CD4-positive, alpha-beta memory T cell (primary cell): ENCODE measurements at regions not wholly inside any gene's neighbourhood (a gene's known extent, or its start where the extent isn't known, plus 50 kb on each side); places are given as distances from the start of the nearest gene placed in this dataset.

Experiments
- CTCF ChIA-PET: fragments of 350-600 bp; sonication (Branson Sonifier 250); formaldehyde crosslinking; loops from one replicate; lab custom pipeline; 2021; ENCODE audit warnings: inconsistent platforms; ENCODE audit not compliant: partially characterized antibody; lab: Charles Lee
- POLR2A ChIA-PET: fragments of 350-600 bp; sonication (Branson Sonifier 250); formaldehyde crosslinking; loops from one replicate; lab custom pipeline; 2021; ENCODE audit not compliant: partially characterized antibody; lab: Charles Lee
- DNase-seq, 5 donors: peaks; one replicate each; pipeline versions ENCODE4 v3.0.0 to v3.0.0-alpha.2; 2020 to 2022; ENCODE audit warnings: mixed read lengths in 1 of 5
- H3K27ac ChIP-seq: one replicate; pipeline ENCODE4 v1.7.0; 2013; ENCODE audit warnings: low read depth, low read length
- H3K27me3 ChIP-seq: 2 replicates; pipeline ENCODE4 v1.7.0; 2013; ENCODE audit warnings: mild to moderate bottlenecking, low read length, moderate library complexity; ENCODE audit not compliant: insufficient read depth
- H3K36me3 ChIP-seq: 2 replicates; pipeline ENCODE4 v1.7.0; 2013; ENCODE audit warnings: mild to moderate bottlenecking, low read length, moderate library complexity; ENCODE audit not compliant: insufficient read depth
- H3K4me1 ChIP-seq: 2 replicates; pipeline ENCODE4 v1.7.0; 2013; ENCODE audit warnings: mild to moderate bottlenecking, low read length, moderate library complexity; ENCODE audit not compliant: insufficient read depth
- H3K4me3 ChIP-seq, 2 donors: one replicate each; pipeline ENCODE4 v1.7.0; 2013; ENCODE audit warnings: low read length in 2 of 2, mild to moderate bottlenecking in 1 of 2
- H3K9me3 ChIP-seq, 2 donors: one replicate each; pipeline ENCODE4 v1.7.0; 2013; ENCODE audit warnings: low read length in 2 of 2, control low read depth in 1 of 2; ENCODE audit not compliant: control insufficient read depth in 1 of 2
- H3K27ac Mint-ChIP-seq, 7 donors: one replicate each; pipeline ENCODE4 v1.8.0; 2020 to 2021; ENCODE audit warnings: mixed read lengths in 7 of 7, mild to moderate bottlenecking in 6 of 7, inconsistent platforms in 3 of 7, moderate library complexity in 3 of 7
- H3K27me3 Mint-ChIP-seq, 2 donors: one replicate each; pipeline ENCODE4 v1.8.0; 2020 to 2021; ENCODE audit warnings: mixed read lengths in 2 of 2
- H3K36me3 Mint-ChIP-seq, 2 donors: one replicate each; pipeline ENCODE4 v1.8.0; 2020 to 2021; ENCODE audit warnings: mixed read lengths in 2 of 2, inconsistent platforms in 1 of 2, mild to moderate bottlenecking in 1 of 2
- H3K4me1 Mint-ChIP-seq, 4 donors: one replicate each; pipeline ENCODE4 v1.8.0; 2020 to 2021; ENCODE audit warnings: mixed read lengths in 4 of 4, mild to moderate bottlenecking in 1 of 4
- H3K4me3 Mint-ChIP-seq, 8 donors: one replicate each; pipeline ENCODE4 v1.8.0; 2020 to 2021; ENCODE audit warnings: mixed read lengths in 8 of 8, mild to moderate bottlenecking in 7 of 8, moderate library complexity in 6 of 8, inconsistent platforms in 3 of 8
- H3K9me3 Mint-ChIP-seq, 8 donors: one replicate each; pipeline ENCODE4 v1.8.0; 2020 to 2021; ENCODE audit warnings: mixed read lengths in 8 of 8, mild to moderate bottlenecking in 5 of 8, inconsistent platforms in 3 of 8, moderate library complexity in 1 of 8
- intact Hi-C: fragments of 100-400 bp; cut with micrococcal nuclease; formaldehyde crosslinking; loops from one replicate; pipeline ENCODE4 v1.15.1; 2023

GRCh38 chr11:11770296-11770695 is 71.5 kb upstream of the USP47 start:
- no peak overlapping the region for H3K27ac Mint-ChIP-seq
- H3K4me3 Mint-ChIP-seq, result no peak overlapping the region
- no peaks in the 10 kb centered on the region for H3K36me3 Mint-ChIP-seq
- peaks cover 13 to 16% of the 10 kb centered on the region in 2 donors for H3K27me3 Mint-ChIP-seq
- DNase-seq, result no peak
- H3K9me3 Mint-ChIP-seq, result no peaks in the 10 kb centered on the region
- no peaks in the 10 kb centered on the region for H3K36me3 ChIP-seq
- H3K4me3 ChIP-seq, result no peak overlapping the region
- no peak overlapping the region for H3K27ac ChIP-seq
- H3K9me3 ChIP-seq, result no peaks in the 10 kb centered on the region
- no peaks in the 10 kb centered on the region for H3K27me3 ChIP-seq
- H3K4me1 Mint-ChIP-seq, result no peaks in the 10 kb centered on the region
- ChIA-PET CTCF (interaction anchor here (1.1 kb wide), 1 partner anchor 742 kb away, joined by 3 read pairs; no protein-coding TSS in a partner anchor), POLR2A (no interaction called here)
- H3K4me1 ChIP-seq, result no peaks in the 10 kb centered on the region
- intact Hi-C loops, result no loop called here

GRCh38 chr11:11769782-11770181 is 72.0 kb upstream of the USP47 start:
- Histone ChIP-seq H3K27ac (no peak overlapping the region), H3K4me3 (no peak overlapping the region), H3K9me3 (no peaks in the 10 kb centered on the region), H3K36me3 (no peaks in the 10 kb centered on the region), H3K4me1 (no peaks in the 10 kb centered on the region), H3K27me3 (no peaks in the 10 kb centered on the region)
- H3K27ac Mint-ChIP-seq, result no peak overlapping the region
- H3K27me3 Mint-ChIP-seq, result peaks cover 14 to 17% of the 10 kb centered on the region in 2 donors
- H3K9me3 Mint-ChIP-seq, result no peaks in the 10 kb centered on the region
- CTCF ChIA-PET, result interaction anchor here (0.8 to 1.1 kb wide), 2 partner anchors 18 to 742 kb away, joined by 3 read pairs; no protein-coding TSS in a partner anchor
- DNase-seq, result no peak
- no peaks in the 10 kb centered on the region for H3K36me3 Mint-ChIP-seq
- intact Hi-C loops, result no loop called here
- H3K4me1 Mint-ChIP-seq, result no peaks in the 10 kb centered on the region
- H3K4me3 Mint-ChIP-seq, result no peak overlapping the region
- POLR2A ChIA-PET, result no interaction called here

GRCh38 chr11:11769362-11769761 is 72.4 kb upstream of the USP47 start:
- no peak overlapping the region for H3K27ac Mint-ChIP-seq
- H3K36me3 Mint-ChIP-seq, result no peaks in the 10 kb centered on the region
- CTCF ChIA-PET, result interaction anchor here (0.8 kb wide), 1 partner anchor 18 kb away, joined by 3 read pairs; no protein-coding TSS in a partner anchor
- Histone ChIP-seq H3K36me3 (no peaks in the 10 kb centered on the region), H3K4me3 (no peak overlapping the region), H3K27me3 (no peaks in the 10 kb centered on the region), H3K27ac (no peak overlapping the region), H3K9me3 (no peaks in the 10 kb centered on the region), H3K4me1 (no peaks in the 10 kb centered on the region)
- POLR2A ChIA-PET, result no interaction called here
- no peak overlapping the region for H3K4me3 Mint-ChIP-seq
- intact Hi-C loops, result no loop called here
- no peaks in the 10 kb centered on the region for H3K4me1 Mint-ChIP-seq
- H3K27me3 Mint-ChIP-seq, result peaks cover 14 to 17% of the 10 kb centered on the region in 2 donors
- DNase-seq, result no peak
- H3K9me3 Mint-ChIP-seq, result no peaks in the 10 kb centered on the region

- CTCF ChIA-PET, result no interaction called here
- H3K27me3 Mint-ChIP-seq, result peaks cover 13 to 15% of the 10 kb centered on the region in 2 donors
- no peaks in the 10 kb centered on the region for H3K27me3 ChIP-seq
- H3K36me3 ChIP-seq, result no peaks in the 10 kb centered on the region
- H3K27ac ChIP-seq, result no peak overlapping the region
- no peak overlapping the region for H3K4me3 Mint-ChIP-seq
- H3K4me1 Mint-ChIP-seq, result no peaks in the 10 kb centered on the region
- H3K9me3 Mint-ChIP-seq, result no peaks in the 10 kb centered on the region
- intact Hi-C loops, result no loop called here
- no peaks in the 10 kb centered on the region for H3K36me3 Mint-ChIP-seq
- no peaks in the 10 kb centered on the region for H3K9me3 ChIP-seq
- no peak overlapping the region for H3K4me3 ChIP-seq
- no peak for DNase-seq
- POLR2A ChIA-PET, result no interaction called here
- H3K27ac Mint-ChIP-seq, result no peak overlapping the region
- no peaks in the 10 kb centered on the region for H3K4me1 ChIP-seq
Measured at GRCh38 chr11:11764423-11764803, 77.4 kb upstream of the USP47 start.

- H3K27me3 Mint-ChIP-seq, result peaks cover 11 to 17% of the 10 kb centered on the region in 2 donors
- H3K9me3 Mint-ChIP-seq, result no peaks in the 10 kb centered on the region
- no peaks in the 10 kb centered on the region for H3K4me1 Mint-ChIP-seq
- ChIA-PET POLR2A (no interaction called here), CTCF (interaction anchor here (0.7 kb wide), 1 partner anchor 41 kb away, joined by 4 read pairs; no protein-coding TSS in a partner anchor)
- Histone ChIP-seq H3K27ac (no peak overlapping the region), H3K9me3 (no peaks in the 10 kb centered on the region), H3K4me3 (no peak overlapping the region), H3K27me3 (no peaks in the 10 kb centered on the region), H3K36me3 (no peaks in the 10 kb centered on the region), H3K4me1 (no peaks in the 10 kb centered on the region)
- no peak overlapping the region for H3K27ac Mint-ChIP-seq
- no peaks in the 10 kb centered on the region for H3K36me3 Mint-ChIP-seq
- no peak for DNase-seq
- H3K4me3 Mint-ChIP-seq, result no peak overlapping the region
- intact Hi-C loops, result no loop called here
Measured at GRCh38 chr11:11763796-11764422, 77.9 kb upstream of the USP47 start.

GRCh38 chr11:11760838-11761237 is 80.9 kb upstream of the USP47 start:
- intact Hi-C loops, result no loop called here
- H3K36me3 Mint-ChIP-seq, result no peaks in the 10 kb centered on the region
- CTCF ChIA-PET, result no interaction called here

GRCh38 chr11:11758603-11759196 is 83.1 kb upstream of the USP47 start:
- Histone ChIP-seq H3K36me3 (no peaks in the 10 kb centered on the region), H3K4me1 (no peaks in the 10 kb centered on the region), H3K27me3 (no peaks in the 10 kb centered on the region), H3K4me3 (no peak overlapping the region), H3K9me3 (no peaks in the 10 kb centered on the region), H3K27ac (no peak overlapping the region)
- Mint-ChIP-seq H3K36me3 (no peaks in the 10 kb centered on the region), H3K9me3 (no peaks in the 10 kb centered on the region), H3K4me3 (no peak overlapping the region), H3K27ac (no peak overlapping the region), H3K27me3 (peaks cover 7 to 22% of the 10 kb centered on the region in 2 donors), H3K4me1 (no peaks in the 10 kb centered on the region)
- POLR2A ChIA-PET, result no interaction called here
- DNase-seq, result no peak
- CTCF ChIA-PET, result no interaction called here
- intact Hi-C loops, result no loop called here

More at GRCh38 chr11:11760838-11761237, 80.9 kb upstream of the USP47 start:
- no peak overlapping the region for H3K4me3 ChIP-seq
- Mint-ChIP-seq H3K9me3 (no peaks in the 10 kb centered on the region), H3K27me3 (peaks cover 13 to 16% of the 10 kb centered on the region in 2 donors), H3K4me1 (no peaks in the 10 kb centered on the region), H3K4me3 (no peak overlapping the region), H3K27ac (no peak overlapping the region)
- POLR2A ChIA-PET, result no interaction called here
- no peaks in the 10 kb centered on the region for H3K36me3 ChIP-seq
- DNase-seq, result no peak
- no peaks in the 10 kb centered on the region for H3K27me3 ChIP-seq
- H3K9me3 ChIP-seq, result no peaks in the 10 kb centered on the region
- H3K4me1 ChIP-seq, result no peaks in the 10 kb centered on the region
- no peak overlapping the region for H3K27ac ChIP-seq
